ENCODE measurements at regions not wholly inside any gene's neighbourhood (a gene's known extent, or its start where the extent isn't known, plus 50 kb on each side); places are given as distances from the start of the nearest gene placed in this dataset.

- DNase-seq, result no peak
Measured at GRCh38 chr3:41117398-41117870, 81.9 kb upstream of the CTNNB1 start.

DNA sequence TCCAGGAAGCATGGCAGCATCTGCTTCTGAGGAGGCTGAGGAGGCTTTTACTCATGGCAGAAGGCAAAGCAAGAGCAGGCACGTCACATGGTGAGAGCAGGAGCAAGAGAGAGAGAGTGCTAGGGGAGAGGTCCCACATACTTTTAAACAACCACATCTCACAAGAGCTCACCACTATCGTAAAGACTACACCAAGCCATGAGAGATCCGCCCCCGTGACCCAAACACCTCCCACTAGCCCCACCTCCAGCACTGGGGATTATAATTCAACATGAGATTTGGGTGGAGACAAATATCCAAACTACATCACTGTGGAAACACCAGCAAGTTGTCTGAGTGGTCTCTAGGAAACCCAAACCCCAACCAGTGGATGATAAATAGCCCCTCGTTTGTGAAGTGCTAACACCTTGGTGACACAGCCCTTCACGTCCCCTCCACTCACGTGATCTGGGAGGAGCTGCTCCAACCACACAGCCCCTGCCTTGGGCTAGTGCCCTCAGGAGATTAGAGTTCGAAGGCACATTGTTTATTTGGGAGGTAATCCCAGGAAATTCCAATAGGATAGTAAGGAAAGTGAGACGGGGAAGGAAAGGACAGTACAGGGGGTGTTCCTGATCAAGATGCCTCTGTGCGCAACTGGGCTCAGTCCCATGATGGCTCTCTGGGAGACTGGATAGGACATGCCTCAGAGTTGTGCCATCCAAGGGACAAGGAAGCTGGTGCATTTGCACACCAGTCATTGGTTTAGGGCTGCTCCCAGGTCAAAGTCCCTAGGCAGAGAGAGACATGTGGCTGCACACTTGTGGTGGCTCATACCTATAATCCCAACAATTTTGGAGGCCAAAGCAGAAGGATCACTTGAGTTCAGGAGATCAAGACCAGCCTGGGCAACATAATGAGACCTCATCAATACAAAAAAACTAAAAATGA is 80.6 kb upstream of the CTNNB1 start:
- DNase-seq, result no peak

DNA sequence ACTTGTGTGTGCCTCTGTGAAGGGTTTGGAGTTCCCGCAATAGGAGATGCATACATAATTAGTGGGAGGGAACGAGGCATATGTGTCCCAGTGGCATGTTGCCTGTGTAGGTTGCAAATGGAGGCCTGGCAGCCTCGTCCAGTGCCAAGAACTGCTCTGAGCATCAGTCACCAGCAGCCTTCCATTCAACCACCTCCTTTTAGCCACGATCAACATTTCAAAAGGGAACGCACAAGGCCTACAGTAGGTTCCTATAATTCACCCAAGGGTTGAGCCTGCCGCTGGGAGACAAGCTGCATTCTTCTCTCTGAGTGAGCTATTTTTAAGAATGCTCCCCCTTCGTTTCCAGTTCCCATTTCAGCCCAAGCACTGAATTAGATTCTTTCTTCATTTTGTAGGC is 78.8 kb upstream of the CTNNB1 start:
- DNase-seq, result no peak

- DNase-seq, result no peak
Measured at GRCh38 chr3:41125258-41125657, 74.0 kb upstream of the CTNNB1 start.

- no peak for DNase-seq
Measured at GRCh38 chr3:41126472-41126871, 72.8 kb upstream of the CTNNB1 start.

- peak in 1 of 2 experiments; percentile 6 for DNase-seq
Measured at GRCh38 chr3:41126961-41127360, 72.3 kb upstream of the CTNNB1 start.

DNA sequence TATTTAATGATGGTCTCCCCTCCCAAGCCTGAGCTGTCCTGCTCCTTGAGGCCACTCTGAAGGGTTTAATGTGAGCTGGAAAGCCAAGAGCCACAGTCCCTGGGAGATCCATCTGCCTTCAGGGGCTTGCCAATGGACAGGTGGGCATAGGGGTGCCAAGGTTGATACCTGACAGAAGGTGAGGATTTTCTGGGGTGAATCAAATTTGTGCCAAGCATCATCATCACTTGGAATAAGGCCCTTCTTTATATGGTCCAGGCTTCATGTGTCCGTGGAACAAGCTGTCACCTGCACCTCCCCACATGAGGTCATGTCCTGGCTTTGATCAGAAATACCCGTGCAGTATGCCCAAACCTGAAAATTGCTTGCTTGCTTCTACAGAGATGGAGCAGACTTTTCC is 71.9 kb upstream of the CTNNB1 start:
- DNase-seq, result no peak

GRCh38 chr3:41129731-41130130 is 69.6 kb upstream of the CTNNB1 start:
- no peak for DNase-seq

GRCh38 chr3:41131224-41131623 is 68.1 kb upstream of the CTNNB1 start:
- DNase-seq, result no peak

DNA sequence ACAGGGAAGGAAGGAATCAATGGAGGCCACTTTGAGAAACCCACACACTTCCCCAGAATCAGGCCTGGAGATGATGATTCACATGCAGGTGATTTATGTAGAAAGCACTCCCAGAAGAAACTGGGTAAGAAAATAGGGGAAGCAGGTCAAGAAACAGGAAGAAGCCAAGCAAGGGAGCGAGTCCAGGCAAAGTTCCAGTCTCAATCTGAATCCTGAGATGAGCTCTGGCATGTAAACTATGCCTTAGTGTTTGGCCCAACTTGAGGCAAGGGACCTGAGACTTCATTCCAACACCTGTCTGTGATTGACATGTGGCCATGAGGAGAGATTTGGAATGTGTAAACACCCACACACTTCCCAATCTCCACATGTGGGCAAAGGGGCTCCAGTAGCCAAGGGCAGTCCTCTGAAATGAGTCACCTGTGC is 61.6 kb upstream of the CTNNB1 start:
- DNase-seq, result no peak

DNA sequence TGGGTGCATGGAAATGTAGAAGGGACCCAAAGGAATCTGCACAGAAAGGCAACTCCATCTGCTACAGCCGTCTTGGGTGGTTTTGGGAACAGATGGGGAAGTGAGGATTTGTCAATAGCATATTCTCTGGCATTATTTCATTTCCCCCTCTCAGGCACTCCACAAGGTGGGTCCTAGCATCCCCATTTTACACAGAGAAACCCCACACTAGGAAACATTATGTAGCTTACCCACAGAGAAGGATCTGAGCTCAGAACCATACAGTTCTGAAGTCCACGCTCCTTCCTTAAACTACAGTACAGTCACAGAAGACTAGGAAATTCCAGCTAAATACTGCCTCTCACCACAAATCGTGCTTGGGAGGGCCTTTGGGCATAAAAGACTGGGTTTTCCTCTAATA is 61.2 kb upstream of the CTNNB1 start:
- DNase-seq, result no peak

DNA sequence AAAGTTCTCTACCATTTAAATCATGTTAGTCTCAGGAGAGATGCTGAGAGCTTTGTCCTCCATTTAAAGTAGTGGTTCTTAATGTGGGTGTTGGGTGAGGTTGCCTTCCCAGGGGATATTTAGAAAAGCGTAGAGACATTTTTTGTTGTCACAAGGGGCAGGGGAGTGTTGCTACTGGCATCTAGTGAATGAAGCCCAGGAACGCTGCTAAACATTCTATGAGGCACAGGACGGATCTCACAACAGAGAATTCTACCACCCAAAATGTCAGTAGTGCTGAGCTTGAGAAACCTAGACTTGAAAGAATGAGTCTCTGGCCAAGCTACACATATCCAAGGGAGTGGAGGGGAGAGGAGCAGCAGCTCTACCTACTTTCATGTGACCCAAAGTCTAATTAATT is 60.7 kb upstream of the CTNNB1 start:
- no peak for DNase-seq

DNA sequence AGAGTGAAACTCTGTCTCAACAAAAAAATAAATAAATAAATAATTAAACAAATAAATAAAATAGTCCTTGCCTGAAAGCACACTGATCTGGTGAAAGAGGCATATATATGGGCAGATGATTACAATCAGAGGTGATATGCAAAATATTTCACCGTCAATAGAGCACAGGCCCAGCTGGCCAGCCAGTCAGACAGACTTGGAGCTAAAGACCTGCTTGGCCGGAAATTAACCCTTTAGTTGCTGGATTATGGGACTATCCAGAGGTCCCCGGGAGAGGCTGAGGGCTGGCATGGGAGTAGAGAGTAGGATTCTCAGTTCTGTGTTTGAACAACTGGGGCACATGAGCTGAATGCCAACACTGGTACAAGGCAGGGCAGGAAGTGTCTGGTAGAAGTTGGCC is 59.1 kb upstream of the CTNNB1 start:
- DNase-seq, result no peak

- no peak for DNase-seq
Measured at GRCh38 chr3:41141433-41142167, 57.7 kb upstream of the CTNNB1 start.

DNA sequence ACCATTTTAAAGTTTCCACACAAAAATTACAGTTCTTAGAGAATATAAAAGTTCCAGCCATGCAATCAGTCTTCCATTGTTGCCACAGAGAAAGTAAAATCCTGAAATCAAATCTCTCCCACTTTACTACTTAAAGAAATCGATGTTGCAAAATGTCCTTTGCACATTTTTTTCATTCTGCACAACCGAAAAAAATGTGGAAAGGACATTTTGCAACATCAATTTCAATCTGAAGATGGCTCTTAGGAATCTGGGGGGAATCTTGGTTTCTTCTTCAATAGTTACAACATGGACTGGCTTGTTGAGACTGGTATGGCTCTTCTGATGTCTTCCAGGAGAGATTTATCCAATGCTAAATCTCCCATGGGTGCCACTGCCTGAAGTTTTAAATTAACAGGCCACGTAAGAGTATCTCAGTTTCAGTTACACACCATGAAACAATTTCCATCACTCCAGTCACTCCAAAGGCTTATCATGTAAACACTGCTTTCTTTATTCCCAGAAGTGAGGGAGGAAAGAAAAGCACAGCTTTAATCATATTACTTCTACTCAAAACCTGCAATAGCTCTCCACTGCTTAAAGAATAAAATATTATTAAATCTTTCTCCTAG is 55.8 kb upstream of the CTNNB1 start:
- DNase-seq, result no peak

DNA sequence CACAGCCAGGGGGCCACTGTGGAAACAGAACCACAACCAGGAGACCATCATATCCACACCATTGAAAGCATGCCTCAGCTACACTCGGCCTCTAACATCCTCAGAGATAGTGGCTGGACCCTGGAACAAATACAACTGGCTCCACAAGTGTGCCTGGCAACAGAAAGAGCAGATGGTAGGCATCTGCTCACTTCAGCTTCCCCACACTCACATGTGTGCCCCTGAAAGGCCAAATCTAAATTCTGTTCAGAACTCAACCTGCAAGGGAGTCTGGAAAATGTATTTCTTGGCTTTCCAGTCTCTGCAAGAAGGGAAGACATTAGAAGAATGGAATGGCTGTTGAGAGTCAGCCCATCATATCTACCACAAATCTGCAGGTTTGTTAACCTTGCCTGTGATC is 54.7 kb upstream of the CTNNB1 start:
- DNase-seq, result peak in 1 of 2 experiments; percentile 44

DNA sequence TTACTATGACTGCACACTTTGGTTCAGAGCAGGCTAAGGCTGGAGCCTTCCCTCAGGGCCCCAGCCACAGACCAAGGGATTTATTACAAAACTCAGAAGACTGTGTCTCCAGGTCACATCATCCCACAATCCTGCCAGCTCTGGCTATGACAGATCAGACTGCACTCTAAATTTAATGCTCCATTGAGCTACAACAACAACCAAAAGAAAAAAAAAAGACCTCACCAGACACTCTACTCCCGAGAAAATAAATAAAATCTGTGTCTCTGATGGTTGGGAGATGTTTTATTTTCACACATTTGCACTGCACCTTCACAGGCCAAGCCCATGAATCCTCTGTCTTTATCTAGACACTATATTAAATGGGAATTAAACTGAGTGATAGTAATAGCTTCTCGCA is 50.8 kb upstream of the CTNNB1 start:
- peak in 1 of 2 experiments; percentile 35 for DNase-seq

- peak in 1 of 2 experiments; percentile 29 for DNase-seq
Measured at GRCh38 chr3:41148901-41149300, 50.4 kb upstream of the CTNNB1 start.

Measured in NCI-H446 (cell line).